ENCODE measurements at regions not wholly inside any gene's neighbourhood (a gene's known extent, or its start where the extent isn't known, plus 50 kb on each side); places are given as distances from the start of the nearest gene placed in this dataset.

- TF ChIP-seq YY1 (tag by site-specific recombination; IDR thresholded peaks at IDR 0.05) (no peak), ZNF560 (tag by site-specific recombination; IDR thresholded peaks at IDR 0.05; ENCODE audit: borderline replicate concordance) (no peak), IKZF3 (tag by site-specific recombination; IDR thresholded peaks at IDR 0.05) (no peak), CTCF (tag by site-specific recombination; IDR thresholded peaks at IDR 0.05) (no peak), TSHZ1 (tag by site-specific recombination; IDR thresholded peaks at IDR 0.05; ENCODE audit: borderline replicate concordance) (no peak), ZNF629 (tag by site-specific recombination; IDR thresholded peaks at IDR 0.05) (no peak)
Observed at GRCh38 chr12:47547077-47547476, 158.8 kb downstream of the RPAP3 start.
